IMR-90 (cell line): ENCODE measurements at regions not wholly inside any gene's neighbourhood (a gene's known extent, or its start where the extent isn't known, plus 50 kb on each side); places are given as distances from the start of the nearest gene placed in this dataset.

ENCODE experiments used
- CEBPB ChIP-seq: IDR thresholded peaks from 2 replicates; pipeline ENCODE4 v1.6.1; 2012; ENCODE audit warnings: low read depth, low read length, improper control_type of control experiment
- FOS ChIP-seq: fragments of 150-350 bp; IDR thresholded peaks from 2 replicates; pipeline ENCODE4 v1.6.1; 2016; ENCODE audit warnings: low read depth, low read length
- POLR2A ChIP-seq: IDR thresholded peaks from 2 replicates; pipeline ENCODE4 v1.6.1; 2012; ENCODE audit warnings: mild to moderate bottlenecking, low read depth, low read length
- RAD21 ChIP-seq: IDR thresholded peaks from 2 replicates; pipeline ENCODE4 v1.6.1; 2012; ENCODE audit warnings: low read length, improper control_type of control experiment
- USF2 ChIP-seq: fragments of 150-350 bp; IDR thresholded peaks from 2 replicates; pipeline ENCODE4 v1.6.1; 2017; ENCODE audit warnings: mild to moderate bottlenecking, antibody characterized with exemption, low read length, low read depth
- TF ChIP-seq, protein P1 (sequence below): conservative IDR thresholded peaks from 2 replicates; pipeline ENCODE4 v1.5.1; 2012; ENCODE audit warnings: mild to moderate bottlenecking, low read depth, low read length, improper control_type of control experiment

DNA sequence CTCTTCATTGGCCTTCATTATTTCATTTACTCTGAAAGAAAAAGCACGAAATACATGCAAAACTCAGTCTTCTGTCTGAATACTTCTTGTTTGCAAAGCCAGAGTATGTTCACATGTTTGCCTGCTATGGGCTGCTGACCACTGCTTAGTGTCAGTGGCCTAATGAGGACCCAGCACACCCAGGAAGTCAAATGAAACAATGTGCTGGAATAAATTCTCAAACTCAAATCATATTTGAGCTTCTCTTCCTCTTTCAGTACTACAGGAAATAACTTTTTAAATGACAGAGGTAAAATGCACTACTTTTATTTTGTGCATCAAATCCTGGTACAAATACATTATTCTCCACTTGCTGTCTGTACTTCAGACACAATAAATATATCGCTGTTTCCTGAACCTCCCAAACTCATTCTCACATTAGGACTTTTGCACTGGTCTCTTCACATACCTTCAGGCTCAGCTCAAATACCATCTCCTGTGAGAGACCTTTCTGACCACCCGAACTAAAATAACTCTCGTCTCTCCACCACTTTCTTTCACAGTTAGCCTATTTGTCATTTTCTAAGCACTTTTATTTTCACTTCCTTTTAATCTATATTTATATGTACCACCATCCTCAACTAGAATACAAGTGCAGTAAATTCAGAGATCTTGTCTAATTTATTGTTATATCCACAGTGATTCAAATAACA is 176.8 kb downstream of the TUSC7 start:
- TF ChIP-seq, protein P1, sequence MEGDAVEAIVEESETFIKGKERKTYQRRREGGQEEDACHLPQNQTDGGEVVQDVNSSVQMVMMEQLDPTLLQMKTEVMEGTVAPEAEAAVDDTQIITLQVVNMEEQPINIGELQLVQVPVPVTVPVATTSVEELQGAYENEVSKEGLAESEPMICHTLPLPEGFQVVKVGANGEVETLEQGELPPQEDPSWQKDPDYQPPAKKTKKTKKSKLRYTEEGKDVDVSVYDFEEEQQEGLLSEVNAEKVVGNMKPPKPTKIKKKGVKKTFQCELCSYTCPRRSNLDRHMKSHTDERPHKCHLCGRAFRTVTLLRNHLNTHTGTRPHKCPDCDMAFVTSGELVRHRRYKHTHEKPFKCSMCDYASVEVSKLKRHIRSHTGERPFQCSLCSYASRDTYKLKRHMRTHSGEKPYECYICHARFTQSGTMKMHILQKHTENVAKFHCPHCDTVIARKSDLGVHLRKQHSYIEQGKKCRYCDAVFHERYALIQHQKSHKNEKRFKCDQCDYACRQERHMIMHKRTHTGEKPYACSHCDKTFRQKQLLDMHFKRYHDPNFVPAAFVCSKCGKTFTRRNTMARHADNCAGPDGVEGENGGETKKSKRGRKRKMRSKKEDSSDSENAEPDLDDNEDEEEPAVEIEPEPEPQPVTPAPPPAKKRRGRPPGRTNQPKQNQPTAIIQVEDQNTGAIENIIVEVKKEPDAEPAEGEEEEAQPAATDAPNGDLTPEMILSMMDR, result no peak
- TF ChIP-seq POLR2A (no peak), USF2 (no peak), FOS (no peak), CEBPB (no peak), RAD21 (no peak)
